Nephron (organoid): ENCODE measurements at regions not wholly inside any gene's neighbourhood (a gene's known extent, or its start where the extent isn't known, plus 50 kb on each side); places are given as distances from the start of the nearest gene placed in this dataset.

ENCODE experiments used
- H3K27ac Mint-ChIP-seq, 3 experiments: 2 replicates each; pipeline ENCODE4 v1.8.0; 2020; ENCODE audit warnings: mixed read lengths in 3 of 3, mild to moderate bottlenecking in 2 of 3, moderate library complexity in 1 of 3
- H3K27me3 Mint-ChIP-seq: 2 replicates; pipeline ENCODE4 v1.8.0; 2021; ENCODE audit warnings: low read depth, mild to moderate bottlenecking, moderate library complexity, mixed read lengths
- H3K36me3 Mint-ChIP-seq: 2 replicates; pipeline ENCODE4 v1.8.0; 2020; ENCODE audit warnings: low read depth, mixed read lengths
- H3K4me1 Mint-ChIP-seq: 2 replicates; pipeline ENCODE4 v1.8.0; 2020; ENCODE audit warnings: mixed read lengths
- H3K4me3 Mint-ChIP-seq, 3 experiments: 2 replicates each; pipeline ENCODE4 v1.8.0; 2020; ENCODE audit warnings: mild to moderate bottlenecking in 3 of 3, mixed read lengths in 3 of 3, moderate library complexity in 2 of 3
- H3K9me3 Mint-ChIP-seq: 2 replicates; pipeline ENCODE4 v1.8.0; 2020; ENCODE audit warnings: mixed read lengths
- TF ChIP-seq, protein P1 (sequence below), 3 experiments: fragments of 200-600 bp; sonication (generic); IDR thresholded peaks; one replicate each; pipeline ENCODE4 v1.5.0; 2021; ENCODE audit warnings: antibody characterized with exemption in 3 of 3; ENCODE audit not compliant: unreplicated experiment in 3 of 3

DNA sequence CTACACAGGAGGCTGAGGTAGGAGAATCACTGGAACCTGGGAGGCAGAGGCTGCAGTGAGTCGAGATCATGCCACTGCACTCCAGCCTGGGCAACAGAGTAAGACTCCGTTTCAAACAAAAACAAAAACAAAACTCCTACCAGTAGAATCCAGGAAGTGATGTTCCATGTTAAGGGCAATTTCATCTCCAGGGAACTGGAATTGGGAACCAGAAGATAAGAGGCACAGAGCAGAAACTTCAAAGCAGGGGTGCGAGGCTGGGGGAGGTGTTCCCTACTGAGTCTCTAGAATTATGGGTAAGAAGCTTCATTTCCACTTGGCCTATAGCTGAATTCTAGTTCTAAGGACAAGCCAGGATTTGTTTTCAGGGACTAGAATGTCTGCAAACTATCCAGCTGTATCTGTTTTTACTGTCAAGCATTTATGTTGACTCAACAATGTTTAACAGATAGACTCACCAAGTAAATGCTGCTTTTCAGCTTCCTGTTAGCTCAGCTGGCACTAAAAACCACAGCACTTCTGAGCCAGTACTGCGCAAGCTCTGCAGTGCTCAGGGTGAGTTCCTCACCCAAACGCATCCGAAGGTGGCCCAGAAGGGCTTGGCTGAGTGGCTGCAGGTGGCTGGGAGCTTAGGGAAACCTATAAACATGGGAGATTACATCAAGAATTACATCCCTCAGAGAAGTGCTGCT lies 320.1 kb downstream of the MTRR start:
- TF ChIP-seq, protein P1, sequence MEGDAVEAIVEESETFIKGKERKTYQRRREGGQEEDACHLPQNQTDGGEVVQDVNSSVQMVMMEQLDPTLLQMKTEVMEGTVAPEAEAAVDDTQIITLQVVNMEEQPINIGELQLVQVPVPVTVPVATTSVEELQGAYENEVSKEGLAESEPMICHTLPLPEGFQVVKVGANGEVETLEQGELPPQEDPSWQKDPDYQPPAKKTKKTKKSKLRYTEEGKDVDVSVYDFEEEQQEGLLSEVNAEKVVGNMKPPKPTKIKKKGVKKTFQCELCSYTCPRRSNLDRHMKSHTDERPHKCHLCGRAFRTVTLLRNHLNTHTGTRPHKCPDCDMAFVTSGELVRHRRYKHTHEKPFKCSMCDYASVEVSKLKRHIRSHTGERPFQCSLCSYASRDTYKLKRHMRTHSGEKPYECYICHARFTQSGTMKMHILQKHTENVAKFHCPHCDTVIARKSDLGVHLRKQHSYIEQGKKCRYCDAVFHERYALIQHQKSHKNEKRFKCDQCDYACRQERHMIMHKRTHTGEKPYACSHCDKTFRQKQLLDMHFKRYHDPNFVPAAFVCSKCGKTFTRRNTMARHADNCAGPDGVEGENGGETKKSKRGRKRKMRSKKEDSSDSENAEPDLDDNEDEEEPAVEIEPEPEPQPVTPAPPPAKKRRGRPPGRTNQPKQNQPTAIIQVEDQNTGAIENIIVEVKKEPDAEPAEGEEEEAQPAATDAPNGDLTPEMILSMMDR (IDR thresholded peaks at IDR 0.05; ENCODE audit: unreplicated experiment in 3 of 3): no peak
- H3K4me1 Mint-ChIP-seq: peaks cover 4% of the 10 kb centered on the region
- H3K4me3 Mint-ChIP-seq: no peak overlapping the region
- H3K9me3 Mint-ChIP-seq: no peaks in the 10 kb centered on the region
- H3K36me3 Mint-ChIP-seq: no peaks in the 10 kb centered on the region
- no peaks in the 10 kb centered on the region for H3K27me3 Mint-ChIP-seq
- peak overlapping the region; percentile 68 to 90 (median 74) for H3K27ac Mint-ChIP-seq

DNA sequence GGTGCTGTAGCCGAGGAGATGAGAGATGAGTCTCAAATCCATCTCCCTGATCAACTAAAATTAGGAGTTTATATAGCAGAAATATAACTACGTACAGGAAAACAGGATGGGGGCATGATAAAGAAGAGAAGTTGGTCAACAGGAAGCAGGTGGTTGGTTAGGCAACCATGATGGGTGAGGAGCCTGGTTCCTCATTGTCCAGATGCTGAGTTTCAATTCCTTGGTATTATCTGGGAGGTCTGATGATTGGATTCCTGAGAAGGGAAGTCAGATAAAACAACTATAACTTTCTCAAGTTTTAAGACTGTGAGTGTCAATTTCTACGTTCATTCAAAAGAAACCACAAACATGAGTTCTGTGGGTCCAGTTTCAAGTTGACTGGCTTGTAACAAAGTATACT lies 323.9 kb downstream of the MTRR start:
- Mint-ChIP-seq H3K4me1 (peaks cover 4% of the 10 kb centered on the region), H3K27ac (no peak overlapping the region), H3K4me3 (no peak overlapping the region), H3K9me3 (no peaks in the 10 kb centered on the region), H3K36me3 (no peaks in the 10 kb centered on the region), H3K27me3 (no peaks in the 10 kb centered on the region)
- TF ChIP-seq, protein P1 (IDR thresholded peaks at IDR 0.05; ENCODE audit: unreplicated experiment in 3 of 3): no peak

DNA sequence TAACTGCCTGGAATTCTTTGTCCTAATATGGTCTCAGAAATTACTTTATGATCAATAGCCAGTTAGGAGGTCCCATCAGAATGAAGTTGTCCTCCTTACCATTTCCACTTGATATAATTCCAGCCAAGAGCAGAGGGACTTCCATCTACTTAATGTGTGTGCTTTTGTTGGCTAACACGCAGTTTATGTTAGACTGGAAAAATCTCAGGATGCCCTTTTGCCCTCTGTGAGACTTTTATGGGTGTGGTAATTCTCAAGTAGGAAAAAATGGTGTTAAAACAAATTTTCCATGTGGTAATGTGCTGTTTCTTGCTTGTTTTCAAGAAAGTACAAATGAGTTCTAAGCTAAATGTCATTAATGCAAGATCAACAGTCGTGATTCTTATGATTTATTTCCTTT lies 327.1 kb downstream of the MTRR start:
- no peaks in the 10 kb centered on the region for H3K27me3 Mint-ChIP-seq
- TF ChIP-seq, protein P1 (IDR thresholded peaks at IDR 0.05; ENCODE audit: unreplicated experiment in 3 of 3): no peak
- no peaks in the 10 kb centered on the region for H3K4me1 Mint-ChIP-seq
- no peak overlapping the region for H3K4me3 Mint-ChIP-seq
- H3K9me3 Mint-ChIP-seq: no peaks in the 10 kb centered on the region
- H3K27ac Mint-ChIP-seq: no peak overlapping the region
- H3K36me3 Mint-ChIP-seq: no peaks in the 10 kb centered on the region

DNA sequence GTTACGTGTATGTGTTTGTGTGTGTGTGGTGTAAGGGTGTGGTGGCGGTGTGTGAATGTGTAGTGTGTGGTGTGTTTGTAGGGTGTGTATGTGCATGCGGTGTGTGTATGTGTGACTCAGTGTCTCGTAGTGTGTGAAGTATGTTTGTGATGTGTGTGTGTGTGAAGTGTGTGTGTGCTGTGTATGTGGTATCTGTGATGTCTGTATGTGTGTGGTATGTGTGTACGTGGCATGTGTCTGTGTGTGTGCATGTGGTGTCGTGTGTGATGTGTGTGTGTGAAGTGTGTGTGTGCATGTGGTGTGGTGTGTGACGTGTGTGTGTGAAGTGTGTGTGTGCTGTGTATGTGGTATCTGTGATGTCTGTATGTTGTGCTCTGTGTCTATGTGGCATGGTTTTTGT lies 339.4 kb downstream of the MTRR start:
- Mint-ChIP-seq H3K4me3 (no peak overlapping the region), H3K27me3 (peaks cover 5% of the 10 kb centered on the region), H3K4me1 (no peaks in the 10 kb centered on the region), H3K36me3 (no peaks in the 10 kb centered on the region), H3K27ac (no peak overlapping the region), H3K9me3 (no peaks in the 10 kb centered on the region)
- TF ChIP-seq, protein P1 (IDR thresholded peaks at IDR 0.05; ENCODE audit: unreplicated experiment in 3 of 3): no peak

DNA sequence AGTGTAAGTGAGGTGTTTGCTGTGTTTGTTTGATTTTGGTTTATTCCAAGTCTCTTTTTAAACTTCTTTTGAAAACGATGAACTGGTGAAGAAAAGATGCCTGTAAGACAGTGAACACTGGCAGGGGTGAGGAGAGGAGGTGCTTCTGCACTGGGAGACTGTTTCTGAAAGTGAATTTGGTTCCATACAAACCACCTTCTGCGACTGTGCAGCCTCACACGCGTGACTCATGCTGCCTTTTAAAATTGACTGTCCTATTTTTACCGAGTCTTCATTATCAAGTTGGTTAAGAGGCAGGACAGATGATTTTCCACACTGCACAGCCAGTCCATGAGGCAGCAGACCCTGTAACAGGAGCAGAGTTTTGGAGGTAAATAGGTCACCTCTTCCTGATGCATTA lies 340.6 kb downstream of the MTRR start:
- TF ChIP-seq, protein P1 (IDR thresholded peaks at IDR 0.05; ENCODE audit: unreplicated experiment in 3 of 3): no peak
- peaks cover 9% of the 10 kb centered on the region for H3K27me3 Mint-ChIP-seq
- H3K36me3 Mint-ChIP-seq: no peaks in the 10 kb centered on the region
- H3K4me3 Mint-ChIP-seq: no peak overlapping the region
- no peaks in the 10 kb centered on the region for H3K4me1 Mint-ChIP-seq
- H3K9me3 Mint-ChIP-seq: no peaks in the 10 kb centered on the region
- no peak overlapping the region for H3K27ac Mint-ChIP-seq

DNA sequence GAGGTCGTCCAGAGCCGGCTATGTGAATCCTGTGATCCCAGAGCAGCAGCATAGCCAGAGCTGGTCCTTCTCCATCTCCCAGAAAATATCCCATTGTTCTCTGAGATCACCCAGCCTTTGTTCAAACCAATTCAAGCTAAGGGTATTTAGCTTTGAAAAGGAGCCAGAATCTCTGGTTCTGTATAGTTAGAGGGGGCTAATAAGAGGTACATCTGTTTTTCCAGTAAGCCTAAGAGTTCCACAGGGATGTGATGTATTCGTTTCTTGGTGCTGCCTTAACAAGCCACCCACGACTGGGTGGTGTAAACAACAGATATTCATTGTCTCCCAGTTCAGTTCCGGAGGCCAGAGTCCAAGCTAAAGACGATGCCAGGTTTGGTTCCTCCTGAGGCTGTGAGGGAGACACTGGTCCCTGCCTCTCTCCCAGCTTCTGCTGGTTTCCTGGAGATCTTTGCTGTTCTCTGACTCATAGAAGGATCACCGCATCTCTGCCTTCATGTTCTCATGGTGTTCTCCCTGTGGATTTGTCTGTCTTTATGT lies 344.8 kb downstream of the MTRR start:
- no peaks in the 10 kb centered on the region for H3K4me1 Mint-ChIP-seq
- peaks cover 12% of the 10 kb centered on the region for H3K27me3 Mint-ChIP-seq
- TF ChIP-seq, protein P1 (IDR thresholded peaks at IDR 0.05; ENCODE audit: unreplicated experiment in 3 of 3): no peak
- H3K36me3 Mint-ChIP-seq: no peaks in the 10 kb centered on the region
- H3K27ac Mint-ChIP-seq: no peak overlapping the region
- H3K9me3 Mint-ChIP-seq: no peaks in the 10 kb centered on the region
- no peak overlapping the region for H3K4me3 Mint-ChIP-seq
